Mucosa of gallbladder (tissue), 1 donor: ENCODE measurements at regions not wholly inside any gene's neighbourhood (a gene's known extent, or its start where the extent isn't known, plus 50 kb on each side); places are given as distances from the start of the nearest gene placed in this dataset.

Experiments
- DNase-seq: peaks from one replicate; pipeline ENCODE4 v3.0.0-alpha.2; 2020; ENCODE audit warnings: low spot score
- donor health status: DM: no; HTN: no; CAD: no.

DNA sequence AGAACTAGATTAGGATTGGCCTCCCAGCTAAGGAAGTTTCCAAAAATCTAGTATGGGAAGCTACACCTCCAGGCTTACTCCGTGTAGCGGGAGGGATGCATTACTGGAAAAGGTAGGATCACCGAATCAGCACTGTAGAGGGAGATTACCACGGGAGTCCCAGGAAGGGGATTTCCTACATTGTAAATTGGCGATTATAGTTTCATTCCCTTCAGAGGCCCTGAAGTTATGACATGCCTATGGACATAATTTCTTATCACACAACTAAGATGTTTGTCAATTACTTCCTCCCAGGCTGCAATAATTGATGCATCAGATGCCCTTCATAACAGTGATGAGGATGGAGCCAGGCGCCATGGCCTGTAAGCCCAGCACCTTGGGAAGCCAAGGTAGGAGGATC is 71.2 kb upstream of the NR4A3 start:
- DNase-seq: no peak

DNA sequence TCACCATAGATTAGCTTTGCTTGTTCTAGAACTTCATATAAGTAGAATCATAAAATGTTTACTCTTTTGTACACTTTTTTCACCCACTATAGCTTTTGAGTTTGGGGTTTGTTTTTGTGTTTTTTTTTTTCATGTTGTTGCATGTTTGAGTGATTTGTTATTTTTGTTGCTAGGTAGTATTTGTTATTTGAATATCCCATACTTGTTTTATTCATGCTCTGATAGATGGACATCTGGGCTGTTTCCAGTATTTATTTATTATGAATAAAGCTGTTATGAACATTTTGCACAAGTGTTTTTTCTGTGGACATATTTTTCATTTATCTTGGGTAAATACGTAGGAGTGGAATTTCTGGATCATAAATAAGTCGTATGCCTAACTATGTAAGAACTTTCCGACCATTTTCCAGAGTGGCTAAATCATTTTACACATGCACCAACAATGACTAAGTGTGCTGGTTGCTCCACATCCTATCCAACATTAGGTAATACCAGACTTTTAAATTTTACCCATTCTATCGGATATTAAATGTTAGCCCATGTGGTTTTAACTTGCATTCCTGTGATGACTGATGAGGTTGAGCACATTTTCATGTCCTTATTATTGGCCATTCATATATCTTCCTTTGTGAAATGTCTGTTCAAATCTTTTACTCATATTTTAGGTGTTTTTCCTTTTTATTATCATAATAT is 69.1 kb upstream of the NR4A3 start:
- DNase-seq: no peak

DNA sequence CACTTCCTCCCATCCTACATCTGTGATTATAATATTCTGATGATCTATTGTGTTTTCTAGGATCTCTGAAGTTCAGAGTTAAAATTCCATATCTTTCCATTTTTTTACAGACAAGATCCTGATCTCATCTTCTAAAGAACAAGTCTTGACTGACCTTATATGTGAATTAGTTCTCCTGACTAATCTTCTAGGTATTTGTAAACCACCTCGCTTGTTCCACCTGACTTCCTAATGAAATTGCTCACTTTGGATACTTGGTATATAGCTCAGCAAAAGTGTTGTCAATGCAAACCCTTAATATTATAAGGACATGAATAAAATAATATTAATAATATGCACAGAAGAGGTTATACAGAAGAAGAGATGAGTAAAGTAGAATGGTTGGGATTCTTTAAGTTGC is 68.2 kb upstream of the NR4A3 start:
- DNase-seq: no peak

DNA sequence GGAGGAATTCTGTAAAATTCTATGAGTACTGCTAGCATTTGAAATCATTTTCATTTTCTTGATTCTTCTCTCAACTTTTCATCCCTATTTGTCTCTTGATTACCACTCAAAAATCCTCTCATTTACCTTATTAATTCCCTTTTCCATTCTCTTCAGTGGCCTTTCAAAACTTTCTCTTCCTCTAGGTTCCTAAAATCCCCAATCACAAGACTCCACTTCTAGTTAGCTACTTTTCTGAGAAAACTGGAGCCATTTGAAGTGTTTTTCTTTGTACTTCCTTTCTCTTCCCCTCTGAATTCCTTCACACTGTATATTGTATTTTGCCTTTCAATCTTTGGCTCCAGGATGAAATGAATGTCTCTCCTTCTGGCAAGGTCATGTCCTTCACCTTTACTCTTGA is 61.3 kb upstream of the NR4A3 start:
- DNase-seq: no peak

DNA sequence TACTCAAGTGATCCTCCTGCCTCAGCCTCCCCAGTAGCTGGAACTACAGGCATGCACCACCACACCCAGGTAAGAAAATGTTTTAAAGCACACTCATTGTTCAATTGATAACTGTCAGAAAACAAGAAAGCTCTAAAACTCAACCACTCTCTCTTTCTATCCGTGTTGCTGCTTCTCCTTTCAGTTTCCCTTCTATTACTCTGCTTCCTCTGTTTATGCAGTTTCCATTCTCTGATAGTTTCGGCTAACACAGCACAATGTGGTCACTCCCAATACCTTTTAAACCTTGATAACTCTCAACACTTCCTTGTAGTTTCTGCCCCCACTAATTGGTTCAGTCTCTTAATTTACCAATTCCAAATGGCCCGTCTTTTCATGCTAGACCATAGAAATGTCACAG is 59.2 kb upstream of the NR4A3 start:
- DNase-seq: no peak
